ENCODE measurements at regions not wholly inside any gene's neighbourhood (a gene's known extent, or its start where the extent isn't known, plus 50 kb on each side); places are given as distances from the start of the nearest gene placed in this dataset.

- DNase-seq = no peak
These were observed 51.5 kb downstream of the SST start for GRCh38 chr3:187618722-187619121.

DNA sequence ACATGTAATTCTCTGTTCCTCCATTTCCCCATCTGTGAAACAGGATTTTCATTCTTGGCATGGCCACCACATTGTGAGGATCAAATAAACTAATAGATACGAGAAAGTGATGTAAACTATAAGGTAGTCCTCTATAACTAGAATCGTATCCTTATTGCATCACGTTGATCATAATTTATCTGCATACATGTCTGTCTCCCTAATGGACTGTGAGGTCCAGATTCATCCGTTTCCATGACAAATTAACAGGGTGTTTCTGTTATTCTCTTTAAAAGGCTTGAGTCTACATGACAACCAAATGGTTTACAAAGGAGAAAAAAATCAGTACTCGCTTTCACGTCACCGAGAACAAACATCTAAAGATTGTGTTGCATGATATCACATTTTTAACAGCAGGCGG is 53.0 kb downstream of the SST start:
- DNase-seq = no peak

GRCh38 chr3:187616307-187616972 is 53.8 kb downstream of the SST start:
- peak; percentile 54 for DNase-seq

DNA sequence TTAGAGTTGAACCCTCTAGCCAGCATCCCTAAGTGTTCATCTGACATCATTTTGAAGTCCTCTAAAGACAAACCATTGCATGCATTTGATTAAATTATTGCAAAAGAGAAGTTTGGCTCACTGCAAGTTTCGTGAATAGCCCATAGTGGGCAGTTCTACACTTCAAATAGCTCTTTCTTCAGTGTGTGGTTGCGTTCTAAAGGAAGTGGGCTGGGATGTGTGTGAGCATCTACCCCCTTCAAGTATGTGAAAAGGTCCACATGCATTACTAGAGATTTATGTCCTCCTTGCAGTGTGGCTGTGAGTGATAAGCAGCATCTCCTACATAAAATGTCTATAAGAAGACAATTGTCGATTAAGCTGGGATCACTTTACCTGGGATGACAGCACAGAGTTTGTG is 54.6 kb downstream of the SST start:
- DNase-seq = no peak

DNA sequence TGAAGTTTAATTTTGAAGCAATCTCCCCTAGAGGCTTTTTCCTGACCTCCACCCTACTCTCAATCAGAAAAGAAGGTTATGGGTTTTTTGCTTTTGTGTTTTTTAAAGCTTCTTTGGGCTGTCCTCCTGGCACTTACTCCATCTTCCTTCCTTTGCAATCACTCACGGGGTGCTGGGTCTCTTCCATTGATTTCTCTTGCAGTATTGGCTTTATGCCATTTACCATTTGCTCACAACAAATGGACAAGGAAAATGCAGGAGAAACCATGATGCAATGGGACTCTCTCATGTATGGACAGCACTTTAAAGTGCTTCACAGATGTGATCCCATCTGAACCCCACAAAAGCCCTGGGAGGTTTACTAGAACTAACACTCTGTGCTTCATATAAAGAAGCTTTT is 57.5 kb downstream of the SST start:
- DNase-seq = no peak

- DNase-seq = no peak
These were observed 59.1 kb downstream of the SST start for GRCh38 chr3:187610981-187611511.

DNA sequence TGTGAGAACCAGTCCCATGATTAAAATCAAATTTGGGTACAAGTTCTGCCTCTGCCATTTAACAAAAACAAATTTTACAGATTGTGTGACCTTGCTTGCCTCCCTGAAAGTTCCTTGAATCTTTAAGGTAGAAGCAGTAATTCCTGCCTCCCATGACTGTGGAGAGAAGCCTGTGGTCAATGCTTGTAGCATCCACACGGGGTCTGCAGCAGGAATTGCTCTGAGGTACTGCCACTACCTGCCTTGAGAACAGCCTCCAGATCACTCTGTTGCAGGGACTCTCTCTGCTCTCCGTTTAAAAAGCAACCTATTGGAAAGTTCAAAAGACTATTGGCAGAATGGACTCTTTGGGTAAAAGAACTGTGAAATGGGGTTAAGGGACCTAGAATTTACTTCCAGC is 75.9 kb downstream of the SST start:
- no peak for DNase-seq

GRCh38 chr3:187593451-187593850 is 76.7 kb downstream of the SST start:
- no peak for DNase-seq

DNA sequence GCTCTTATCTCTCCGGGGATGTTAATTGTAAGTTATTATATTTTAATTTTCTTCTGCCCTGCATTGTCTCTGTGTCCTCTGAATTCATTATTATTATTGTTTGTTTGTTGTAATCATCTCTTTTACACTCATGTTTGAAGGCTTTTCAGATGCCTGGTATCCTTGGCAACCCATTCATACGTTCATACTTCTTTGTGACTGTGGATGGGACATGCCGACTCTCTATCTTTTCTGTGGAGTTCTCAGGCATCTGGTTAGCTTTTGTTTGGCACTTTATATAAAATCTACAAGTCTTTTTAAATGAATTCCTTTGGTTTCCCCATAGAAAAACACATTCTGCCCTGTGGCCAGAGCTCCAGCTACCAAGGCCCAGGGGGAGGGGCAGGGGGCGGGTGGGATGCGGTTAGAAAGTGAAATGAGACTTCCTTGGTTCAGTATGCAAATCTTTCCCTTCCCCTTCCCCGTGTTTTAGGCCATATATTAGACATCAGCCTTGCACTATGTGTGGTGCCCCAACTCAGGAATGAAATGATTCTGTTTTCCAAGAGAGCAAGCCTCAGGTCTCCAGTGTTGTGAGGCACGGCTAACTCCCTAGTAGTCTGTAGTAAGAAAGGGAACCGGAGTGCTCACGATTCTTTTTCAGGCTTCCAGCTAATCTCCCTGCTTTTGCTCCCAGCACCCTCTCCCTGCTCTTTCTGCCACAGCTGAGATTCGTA is 79.2 kb downstream of the SST start:
- DNase-seq = no peak

- no peak for DNase-seq
These were observed 83.1 kb downstream of the SST start for GRCh38 chr3:187587076-187587475.

GRCh38 chr3:187586226-187586625 is 84.0 kb downstream of the SST start:
- DNase-seq = no peak

GRCh38 chr3:187572441-187572840 is 97.8 kb downstream of the SST start:
- no peak for DNase-seq

DNA sequence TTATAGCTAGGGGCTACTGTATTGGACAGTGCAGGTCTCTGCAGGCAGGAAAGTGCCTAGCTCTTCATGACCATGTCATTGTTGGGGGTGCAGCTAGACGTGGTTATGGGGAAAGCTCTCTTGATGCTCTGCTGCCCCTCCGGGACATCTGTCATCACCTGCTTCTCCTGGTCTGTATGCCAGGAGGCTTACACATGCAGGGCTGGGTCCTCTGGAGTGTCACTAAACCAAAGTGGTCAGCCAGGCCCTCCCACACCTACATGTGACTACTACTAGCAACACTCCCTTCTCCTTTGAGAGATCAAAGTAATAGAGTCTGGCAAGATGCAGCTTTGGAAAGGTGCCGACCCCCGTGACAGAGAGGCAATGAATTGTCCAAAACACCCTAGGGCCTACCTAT is 98.5 kb downstream of the SST start:
- no peak for DNase-seq

DNA sequence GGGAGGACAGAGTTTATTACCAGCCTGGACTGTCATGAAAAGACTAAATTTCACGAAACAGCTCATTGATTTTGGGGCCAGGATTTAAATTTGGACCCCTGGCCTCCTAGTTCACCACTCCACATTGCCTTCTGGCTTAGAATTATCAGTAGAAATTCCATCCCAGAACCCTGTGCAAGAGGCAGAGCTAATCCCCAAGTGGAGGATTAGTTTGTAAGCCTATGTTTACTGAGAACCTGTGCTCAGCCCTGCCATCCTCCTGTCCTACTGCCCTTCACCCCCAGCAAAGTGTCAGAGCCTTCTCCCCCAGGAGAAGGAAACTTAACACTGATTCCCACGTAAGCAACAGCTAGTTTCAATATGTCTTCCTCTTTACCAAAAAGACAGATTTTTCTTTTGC is 99.4 kb downstream of the SST start:
- no peak for DNase-seq

DNA sequence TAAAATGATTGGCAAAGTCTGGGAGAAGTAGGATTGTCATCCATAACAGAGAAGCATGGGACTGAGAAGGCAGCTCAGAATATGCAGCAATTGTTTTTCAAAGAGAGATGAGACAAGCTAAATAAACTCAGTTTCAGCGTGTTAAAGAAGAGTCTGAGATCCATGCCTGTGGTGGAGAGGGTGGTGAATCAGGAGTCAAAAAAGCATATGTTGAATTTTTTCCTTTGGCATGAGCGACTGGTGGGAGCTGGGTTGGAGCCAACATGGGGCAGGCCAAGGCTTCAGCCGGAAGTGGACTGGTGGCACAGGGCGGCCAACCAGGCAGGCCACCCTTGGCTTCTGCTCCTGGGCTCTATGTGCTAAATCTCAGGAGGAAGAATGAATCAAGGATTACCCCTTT is 102.0 kb downstream of the SST start:
- DNase-seq = no peak

DNA sequence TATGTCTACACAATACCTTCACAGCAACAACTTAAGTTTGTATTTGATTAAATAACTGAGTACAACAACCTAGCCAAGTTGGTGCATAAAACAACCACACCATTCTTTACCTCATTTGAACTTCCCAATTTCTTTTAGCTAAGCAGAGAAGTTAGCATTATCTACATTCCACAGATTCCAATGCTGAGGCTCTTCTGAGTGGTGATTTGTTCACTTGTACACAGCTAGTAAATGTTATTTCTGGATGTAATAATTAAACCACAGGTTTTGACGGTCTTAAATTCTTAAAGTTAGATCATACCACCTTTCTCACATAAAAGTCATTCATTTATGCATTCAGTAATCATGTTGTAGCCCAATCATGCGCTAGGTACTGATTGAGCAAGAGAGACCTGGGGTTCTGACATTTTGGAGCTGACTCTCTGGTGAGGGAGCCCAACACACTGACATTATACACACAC is 102.5 kb downstream of the SST start:
- no peak for DNase-seq

GRCh38 chr3:187567021-187567420 is 103.2 kb downstream of the SST start:
- no peak for DNase-seq

DNA sequence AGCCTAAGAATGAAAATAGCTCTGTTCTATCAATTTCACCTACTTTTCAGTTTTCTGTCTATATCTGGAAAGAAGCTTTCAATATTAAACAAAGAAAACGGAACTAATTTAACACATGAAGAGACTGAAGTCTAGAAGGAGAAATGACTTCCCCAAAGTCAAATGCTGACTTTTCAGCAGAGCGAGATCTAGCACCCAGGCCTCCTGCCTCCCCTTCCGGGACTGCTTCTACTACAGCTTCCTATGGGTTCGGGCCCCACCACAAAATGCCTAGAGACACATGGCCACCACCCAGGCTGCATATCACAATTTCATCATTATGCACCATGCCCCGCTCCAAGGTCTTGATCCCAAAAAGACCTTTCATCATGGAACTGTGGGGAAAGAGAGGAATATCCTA is 104.5 kb downstream of the SST start:
- no peak for DNase-seq

DNA sequence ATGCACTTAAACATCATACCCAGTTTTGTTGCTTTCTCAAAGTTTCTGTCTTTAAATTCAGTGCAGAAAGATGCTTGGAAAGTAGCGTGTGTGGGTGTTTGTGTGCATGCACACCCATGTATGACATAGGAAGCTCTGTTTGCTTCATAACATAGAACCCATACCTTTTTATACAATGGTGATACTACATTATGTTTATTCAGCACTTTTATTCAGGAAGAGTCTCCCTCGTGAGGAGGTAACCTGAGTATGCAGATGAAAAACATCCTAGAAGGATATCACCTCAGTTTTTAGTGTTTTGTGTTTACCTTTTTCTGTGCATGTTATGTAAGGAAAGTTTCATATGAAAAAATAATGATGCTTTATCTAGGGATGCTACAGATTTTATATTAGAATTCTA is 111.2 kb downstream of the SST start:
- no peak for DNase-seq

GRCh38 chr3:187551416-187551815 is 118.8 kb downstream of the SST start:
- no peak for DNase-seq

DNA sequence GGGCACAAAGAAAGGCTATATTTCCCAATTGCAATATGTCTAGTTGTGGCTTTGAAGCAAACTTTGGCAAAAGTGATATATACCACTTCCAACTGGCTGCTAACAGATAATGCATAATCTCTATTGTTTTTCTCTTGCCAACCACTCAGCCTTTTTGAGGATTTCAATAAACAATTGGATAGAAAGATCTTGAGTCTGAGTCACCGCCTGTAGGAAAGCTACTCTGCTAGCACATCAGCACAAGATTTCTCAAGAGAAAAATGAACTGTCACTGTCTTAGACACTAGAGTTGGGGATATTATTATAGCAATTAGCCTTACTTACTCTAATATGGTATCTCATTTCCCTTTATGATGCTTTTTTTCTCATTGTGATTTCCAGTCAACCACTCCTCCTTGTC is 119.7 kb downstream of the SST start:
- DNase-seq = no peak

- no peak for DNase-seq
These were observed 124.8 kb downstream of the SST start for GRCh38 chr3:187545366-187545765.

DNA sequence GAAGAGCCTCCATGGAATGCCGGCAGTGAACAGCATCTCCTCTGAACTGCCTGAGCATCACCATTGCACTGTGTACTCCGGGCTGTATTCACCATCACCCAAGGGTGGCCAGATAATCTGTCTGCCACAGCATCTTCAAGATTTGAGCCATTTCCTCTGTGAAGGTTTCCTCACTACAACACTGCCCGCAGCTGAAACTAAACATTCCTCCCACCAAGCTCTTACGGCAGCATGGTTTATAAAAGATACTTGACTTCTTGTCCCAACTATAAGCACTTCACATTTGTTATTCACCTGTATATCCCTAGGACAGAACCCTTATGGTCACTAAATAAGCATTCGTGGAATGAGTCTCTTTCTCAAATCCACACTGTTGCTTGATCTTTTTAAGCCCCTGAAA is 125.9 kb downstream of the SST start:
- DNase-seq = no peak

- no peak for DNase-seq
These were observed 129.3 kb downstream of the SST start for GRCh38 chr3:187540847-187541246.

- no peak for DNase-seq
These were observed 134.0 kb downstream of the SST start for GRCh38 chr3:187536185-187536584.

Measured in CD4-positive, alpha-beta T cell treated with Interleukin-12 subunit alpha and Interleukin-12 subunit beta, for 1 hour (primary cell).